ENCODE measurements at regions not wholly inside any gene's neighbourhood (a gene's known extent, or its start where the extent isn't known, plus 50 kb on each side); places are given as distances from the start of the nearest gene placed in this dataset.

GRCh38 chr4:101718810-101719209 lies 71.7 kb upstream of the BANK1 start:
- TF ChIP-seq, protein P1, sequence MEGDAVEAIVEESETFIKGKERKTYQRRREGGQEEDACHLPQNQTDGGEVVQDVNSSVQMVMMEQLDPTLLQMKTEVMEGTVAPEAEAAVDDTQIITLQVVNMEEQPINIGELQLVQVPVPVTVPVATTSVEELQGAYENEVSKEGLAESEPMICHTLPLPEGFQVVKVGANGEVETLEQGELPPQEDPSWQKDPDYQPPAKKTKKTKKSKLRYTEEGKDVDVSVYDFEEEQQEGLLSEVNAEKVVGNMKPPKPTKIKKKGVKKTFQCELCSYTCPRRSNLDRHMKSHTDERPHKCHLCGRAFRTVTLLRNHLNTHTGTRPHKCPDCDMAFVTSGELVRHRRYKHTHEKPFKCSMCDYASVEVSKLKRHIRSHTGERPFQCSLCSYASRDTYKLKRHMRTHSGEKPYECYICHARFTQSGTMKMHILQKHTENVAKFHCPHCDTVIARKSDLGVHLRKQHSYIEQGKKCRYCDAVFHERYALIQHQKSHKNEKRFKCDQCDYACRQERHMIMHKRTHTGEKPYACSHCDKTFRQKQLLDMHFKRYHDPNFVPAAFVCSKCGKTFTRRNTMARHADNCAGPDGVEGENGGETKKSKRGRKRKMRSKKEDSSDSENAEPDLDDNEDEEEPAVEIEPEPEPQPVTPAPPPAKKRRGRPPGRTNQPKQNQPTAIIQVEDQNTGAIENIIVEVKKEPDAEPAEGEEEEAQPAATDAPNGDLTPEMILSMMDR (IDR thresholded peaks at IDR 0.05; ENCODE audit: poor library complexity): no peak
- TF ChIP-seq EZH2 (IDR thresholded peaks at IDR 0.05; ENCODE audit: borderline replicate concordance) (no peak), EZH2phosphoT487 (IDR thresholded peaks at IDR 0.05; ENCODE audit: low read depth, severe bottlenecking, unreplicated experiment) (no peak)
